Gastroesophageal sphincter (tissue), 4 donors: ENCODE measurements at regions not wholly inside any gene's neighbourhood (a gene's known extent, or its start where the extent isn't known, plus 50 kb on each side); places are given as distances from the start of the nearest gene placed in this dataset.
"Not testable (repeated sequence)": the region's sequence is repeated elsewhere in the genome, so short reads cannot be mapped to it uniquely, and the experiment has no call there.

Source experiments
- ATAC-seq: fragments of 150-250 bp; one replicate; pipeline ENCODE4 v1.9.1; 2016; ENCODE audit warnings: mild to moderate bottlenecking, moderate library complexity
- H3K27ac ChIP-seq, 4 donors: fragments of 200-600 bp; sonication (generic) in 3 of 4; 1 replicate in 3 of 4; 2 replicates in 1 of 4; pipeline ENCODE4 v1.5.1; 2016 to 2019
- H3K27me3 ChIP-seq: fragments of 200-600 bp; sonication (generic); one replicate; pipeline ENCODE4 v1.5.1; 2019
- H3K36me3 ChIP-seq, 2 donors: fragments of 200-600 bp; sonication (generic); one replicate each; pipeline ENCODE4 v1.5.1; 2019; ENCODE audit warnings: control low read depth in 1 of 2
- H3K4me1 ChIP-seq, 3 donors: fragments of 200-600 bp; sonication (generic); 1 replicate in 2 of 3; 2 replicates in 1 of 3; pipeline ENCODE4 v1.5.1; 2016 to 2019; ENCODE audit warnings: control low read depth in 2 of 3
- H3K4me3 ChIP-seq, 2 donors: fragments of 200-600 bp; sonication (generic); one replicate each; pipeline ENCODE4 v1.5.1; 2019; ENCODE audit warnings: mild to moderate bottlenecking in 1 of 2, moderate library complexity in 1 of 2
- H3K9me3 ChIP-seq, 3 donors: fragments of 200-600 bp; sonication (generic); one replicate each; pipeline ENCODE4 v1.5.1; 2017 to 2019; ENCODE audit warnings: control low read depth in 2 of 3
- CTCF ChIP-seq, 4 experiments: fragments of 200-600 bp in 2 of 4; fragments of 450-650 bp in 2 of 4; sonication (generic) in 1 of 4; IDR thresholded peaks; one replicate each; pipeline ENCODE4 v1.5.1; 2017 to 2019; ENCODE audit warnings: antibody characterized with exemption in 4 of 4, mild to moderate bottlenecking in 2 of 4, moderate library complexity in 2 of 4
- EP300 ChIP-seq: sonication (generic); formaldehyde crosslinking; IDR thresholded peaks from one replicate; pipeline ENCODE4 v1.6.1; 2017; ENCODE audit warnings: antibody characterized with exemption, mild to moderate bottlenecking
- POLR2A ChIP-seq, 2 donors: fragments of 450-650 bp; IDR thresholded peaks; one replicate each; pipeline ENCODE4 v1.6.1; 2017; ENCODE audit warnings: antibody characterized with exemption in 2 of 2, mild to moderate bottlenecking in 2 of 2, moderate library complexity in 1 of 2
- POLR2AphosphoS5 ChIP-seq: sonication (generic); formaldehyde crosslinking; IDR thresholded peaks from one replicate; pipeline ENCODE4 v1.6.1; 2017; ENCODE audit warnings: antibody characterized with exemption
- WGBS, 2 donors: methylation state at CpG; one replicate each; pipeline ENCODE4 v1.1.5; 2018; ENCODE audit warnings: low coverage in 1 of 2; 5-methylcytosine and 5-hydroxymethylcytosine counted together

GRCh38 chr4:173635395-173635794, 105.4 kb upstream of the HAND2 start:
- Histone ChIP-seq H3K27ac (no peak overlapping the region), H3K4me1 (no peaks in the 10 kb centered on the region), H3K36me3 (no peaks in the 10 kb centered on the region), H3K27me3 (no peaks in the 10 kb centered on the region), H3K9me3 (peaks cover 0 to 39% (median 0%) of the 10 kb centered on the region in 3 donors), H3K4me3 (no peak overlapping the region)
- no peak for ATAC-seq
- TF ChIP-seq POLR2AphosphoS5: no peak
- no peak for TF ChIP-seq EP300

GRCh38 chr4:173626277-173626676, 96.2 kb upstream of the HAND2 start:
- Histone ChIP-seq H3K4me1 (no peaks in the 10 kb centered on the region), H3K27ac (no peak overlapping the region), H3K27me3 (no peaks in the 10 kb centered on the region), H3K4me3 (no peak overlapping the region), H3K9me3 (peaks cover 0 to 41% (median 0%) of the 10 kb centered on the region in 3 donors), H3K36me3 (no peaks in the 10 kb centered on the region)
- no peak for ATAC-seq
- no peak for TF ChIP-seq EP300
- TF ChIP-seq CTCF (IDR thresholded peaks at IDR 0.05): no peak
- no peak for TF ChIP-seq POLR2AphosphoS5
- no peak for TF ChIP-seq POLR2A (IDR thresholded peaks at IDR 0.05)
- WGBS, 2 donors: 77 to 100% methylated on average over 1 of the region's 1 CpG

GRCh38 chr4:173618648-173619047, 88.6 kb upstream of the HAND2 start:
- ATAC-seq, H3K27ac ChIP-seq, H3K4me3 ChIP-seq, H3K27me3 ChIP-seq, H3K4me1 ChIP-seq, H3K36me3 ChIP-seq: not testable (repeated sequence)
- H3K9me3 ChIP-seq: peaks cover 0 to 27% (median 0%) of the 10 kb centered on the region in 3 donors
- WGBS, 2 donors: 64% methylated on average over 2 of the region's 5 CpGs; no CpG with 5 or more reads in 1 of the 2 donors

GRCh38 chr4:173609158-173609557, 79.1 kb upstream of the HAND2 start:
- no peak for ATAC-seq
- no peaks in the 10 kb centered on the region for H3K4me1 ChIP-seq
- no peak for TF ChIP-seq POLR2AphosphoS5
- no peak for TF ChIP-seq EP300
- no peak for TF ChIP-seq POLR2A (IDR thresholded peaks at IDR 0.05)
- no peak for TF ChIP-seq CTCF (IDR thresholded peaks at IDR 0.05)
- no peak overlapping the region for H3K4me3 ChIP-seq
- no peaks in the 10 kb centered on the region for H3K36me3 ChIP-seq
- H3K27ac ChIP-seq: no peak overlapping the region
- H3K9me3 ChIP-seq: no peaks in the 10 kb centered on the region
- 74% methylated on average over 2 of the region's 2 CpGs; no CpG with 5 or more reads in 1 of the 2 donors for WGBS, 2 donors
- no peaks in the 10 kb centered on the region for H3K27me3 ChIP-seq

- not testable (repeated sequence) for H3K4me3 ChIP-seq, H3K27ac ChIP-seq, H3K36me3 ChIP-seq, H3K4me1 ChIP-seq, H3K9me3 ChIP-seq, H3K27me3 ChIP-seq, ATAC-seq
- WGBS, 2 donors: no CpG with 5 or more reads among the region's 15 CpGs
Observed at GRCh38 chr4:173608632-173609031, 78.6 kb upstream of the HAND2 start.

- ATAC-seq: no peak
- Histone ChIP-seq H3K4me1 (peaks cover 2 to 22% (median 5%) of the 10 kb centered on the region in 3 donors), H3K27me3 (no peaks in the 10 kb centered on the region), H3K9me3 (no peaks in the 10 kb centered on the region), H3K27ac (no peak overlapping the region), H3K4me3 (no peak overlapping the region), H3K36me3 (no peaks in the 10 kb centered on the region)
- 91 to 94% methylated on average over 3 of the region's 3 CpGs for WGBS, 2 donors
- no peak for TF ChIP-seq POLR2A (IDR thresholded peaks at IDR 0.05)
- no peak for TF ChIP-seq EP300
- no peak for TF ChIP-seq CTCF (IDR thresholded peaks at IDR 0.05)
- no peak for TF ChIP-seq POLR2AphosphoS5
Observed at GRCh38 chr4:173591760-173592159, 61.7 kb upstream of the HAND2 start.

- TF ChIP-seq CTCF (IDR thresholded peaks at IDR 0.05): no peak
- TF ChIP-seq POLR2A (IDR thresholded peaks at IDR 0.05): no peak
- no peak for TF ChIP-seq EP300
- no peak for TF ChIP-seq POLR2AphosphoS5
- Histone ChIP-seq H3K4me1 (peaks cover 4 to 33% (median 5%) of the 10 kb centered on the region in 3 donors), H3K36me3 (no peaks in the 10 kb centered on the region), H3K9me3 (no peaks in the 10 kb centered on the region), H3K27me3 (no peaks in the 10 kb centered on the region), H3K27ac (no peak overlapping the region), H3K4me3 (no peak overlapping the region)
- 67 to 76% methylated on average over 4 of the region's 4 CpGs for WGBS, 2 donors
- no peak for ATAC-seq
Observed at GRCh38 chr4:173590697-173591096, 60.7 kb upstream of the HAND2 start.
